ENCODE measurements at regions not wholly inside any gene's neighbourhood (a gene's known extent, or its start where the extent isn't known, plus 50 kb on each side); places are given as distances from the start of the nearest gene placed in this dataset.
"Not testable (repeated sequence)": the region's sequence is repeated elsewhere in the genome, so short reads cannot be mapped to it uniquely, and the experiment has no call there.

GRCh38 chr5:167929841-167930240 is 361.6 kb upstream of the WWC1 start:
- H3K9me3 ChIP-seq (ENCODE audit: control insufficient read depth in 1 of 2, low read length in 2 of 2) = peaks cover 0 to under 1% of the 10 kb centered on the region in 2 donors
- H3K27ac ChIP-seq (ENCODE audit: low read length) = no peak overlapping the region
- no peaks in the 10 kb centered on the region for H3K27me3 ChIP-seq (ENCODE audit: low read depth, low read length)
- no peaks in the 10 kb centered on the region for H3K4me1 ChIP-seq (ENCODE audit: control insufficient read depth in 1 of 2, insufficient read depth in 2 of 2, low read length in 2 of 2)
- no peak overlapping the region for H3K4me3 ChIP-seq (ENCODE audit: low read depth in 1 of 2, low read length in 2 of 2)
- H3K36me3 ChIP-seq (ENCODE audit: control insufficient read depth in 1 of 2, insufficient read depth in 2 of 2, low read length in 2 of 2) = no peaks in the 10 kb centered on the region

DNA sequence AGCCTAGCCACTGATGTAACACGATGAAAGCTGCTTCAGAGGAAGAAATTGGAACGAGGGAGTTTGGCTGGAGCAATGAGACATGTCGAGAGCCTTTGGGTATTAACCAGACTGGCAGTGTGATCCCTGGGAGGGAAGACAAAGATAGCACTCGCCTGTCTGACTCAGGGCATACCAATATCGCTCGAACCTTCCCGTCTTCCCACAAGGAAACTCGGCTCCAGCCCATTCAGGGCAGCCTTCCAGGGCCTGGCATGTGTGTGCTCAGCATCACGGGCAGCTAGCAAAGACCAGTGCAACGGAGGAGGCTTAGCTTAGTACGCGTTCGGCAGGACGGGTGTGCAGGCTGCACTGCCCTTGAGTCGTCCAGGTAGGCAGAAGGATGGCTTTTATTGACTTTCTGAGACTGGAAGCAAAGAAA is 356.9 kb upstream of the WWC1 start:
- no peaks in the 10 kb centered on the region for H3K36me3 ChIP-seq (ENCODE audit: control insufficient read depth in 1 of 2, insufficient read depth in 2 of 2, low read length in 2 of 2)
- H3K9me3 ChIP-seq (ENCODE audit: control insufficient read depth in 1 of 2, low read length in 2 of 2) = no peaks in the 10 kb centered on the region
- no peaks in the 10 kb centered on the region for H3K4me1 ChIP-seq (ENCODE audit: control insufficient read depth in 1 of 2, insufficient read depth in 2 of 2, low read length in 2 of 2)
- H3K27ac ChIP-seq (ENCODE audit: low read length) = no peak overlapping the region
- no peaks in the 10 kb centered on the region for H3K27me3 ChIP-seq (ENCODE audit: low read depth, low read length)
- no peak overlapping the region for H3K4me3 ChIP-seq (ENCODE audit: low read depth in 1 of 2, low read length in 2 of 2)

- no peaks in the 10 kb centered on the region for H3K4me1 ChIP-seq (ENCODE audit: control insufficient read depth in 1 of 2, insufficient read depth in 2 of 2, low read length in 2 of 2)
- H3K27ac ChIP-seq (ENCODE audit: low read length) = no peak overlapping the region
- H3K36me3 ChIP-seq (ENCODE audit: control insufficient read depth in 1 of 2, insufficient read depth in 2 of 2, low read length in 2 of 2) = no peaks in the 10 kb centered on the region
- no peaks in the 10 kb centered on the region for H3K9me3 ChIP-seq (ENCODE audit: control insufficient read depth in 1 of 2, low read length in 2 of 2)
- no peaks in the 10 kb centered on the region for H3K27me3 ChIP-seq (ENCODE audit: low read depth, low read length)
- H3K4me3 ChIP-seq (ENCODE audit: low read depth in 1 of 2, low read length in 2 of 2) = no peak overlapping the region
These were observed 355.4 kb upstream of the WWC1 start for GRCh38 chr5:167936022-167936421.

- Histone ChIP-seq H3K4me1 (ENCODE audit: control insufficient read depth in 1 of 2, insufficient read depth in 2 of 2, low read length in 2 of 2) (no peaks in the 10 kb centered on the region), H3K4me3 (ENCODE audit: low read depth in 1 of 2, low read length in 2 of 2) (no peak overlapping the region), H3K9me3 (ENCODE audit: control insufficient read depth in 1 of 2, low read length in 2 of 2) (no peaks in the 10 kb centered on the region), H3K36me3 (ENCODE audit: control insufficient read depth in 1 of 2, insufficient read depth in 2 of 2, low read length in 2 of 2) (no peaks in the 10 kb centered on the region), H3K27me3 (ENCODE audit: low read depth, low read length) (no peaks in the 10 kb centered on the region), H3K27ac (ENCODE audit: low read length) (no peak overlapping the region)
These were observed 354.4 kb upstream of the WWC1 start for GRCh38 chr5:167936944-167937634.

DNA sequence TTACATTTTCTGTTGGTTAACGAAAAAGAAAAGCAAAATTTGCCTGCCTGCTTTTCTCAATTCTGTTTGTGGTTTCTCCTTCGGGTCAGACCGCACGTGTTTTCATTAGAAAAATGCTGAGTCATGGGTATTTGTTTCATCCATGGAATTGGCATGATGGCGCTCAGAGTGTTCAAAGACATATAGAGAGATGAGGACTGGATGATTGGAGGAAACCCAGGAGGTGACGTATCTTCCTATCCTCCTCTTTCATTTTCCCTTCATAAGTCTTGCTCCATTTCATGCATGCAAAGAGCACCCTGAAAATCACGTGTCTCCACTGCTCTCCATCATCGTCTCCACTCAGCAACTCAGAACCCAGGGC is 353.8 kb upstream of the WWC1 start:
- Histone ChIP-seq H3K4me3 (ENCODE audit: low read depth in 1 of 2, low read length in 2 of 2) (no peak overlapping the region), H3K27me3 (ENCODE audit: low read depth, low read length) (no peaks in the 10 kb centered on the region), H3K36me3 (ENCODE audit: control insufficient read depth in 1 of 2, insufficient read depth in 2 of 2, low read length in 2 of 2) (no peaks in the 10 kb centered on the region), H3K4me1 (ENCODE audit: control insufficient read depth in 1 of 2, insufficient read depth in 2 of 2, low read length in 2 of 2) (no peaks in the 10 kb centered on the region), H3K27ac (ENCODE audit: low read length) (no peak overlapping the region), H3K9me3 (ENCODE audit: control insufficient read depth in 1 of 2, low read length in 2 of 2) (no peaks in the 10 kb centered on the region)

DNA sequence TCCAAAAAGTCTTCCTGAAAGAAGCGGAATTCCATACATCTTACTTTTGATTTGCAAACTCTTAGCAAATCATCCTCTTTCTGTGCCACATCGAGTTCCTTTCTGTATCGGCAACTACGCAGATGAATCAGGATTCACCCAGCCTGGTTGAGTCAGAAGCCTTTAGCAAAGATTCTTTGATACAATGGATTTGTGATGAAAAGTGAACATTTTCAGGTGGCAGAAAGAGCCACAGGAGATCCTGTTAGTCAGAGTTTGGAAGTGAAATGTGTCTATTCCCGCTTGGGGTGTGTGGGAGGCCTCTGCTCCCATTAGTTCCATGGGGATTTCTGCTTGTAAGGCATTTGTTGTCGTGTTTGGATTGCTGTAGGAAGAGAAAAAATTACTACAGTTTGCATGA is 351.8 kb upstream of the WWC1 start:
- no peaks in the 10 kb centered on the region for H3K36me3 ChIP-seq (ENCODE audit: control insufficient read depth in 1 of 2, insufficient read depth in 2 of 2, low read length in 2 of 2)
- H3K9me3 ChIP-seq (ENCODE audit: control insufficient read depth in 1 of 2, low read length in 2 of 2) = no peaks in the 10 kb centered on the region
- H3K4me3 ChIP-seq (ENCODE audit: low read depth in 1 of 2, low read length in 2 of 2) = no peak overlapping the region
- no peak overlapping the region for H3K27ac ChIP-seq (ENCODE audit: low read length)
- no peaks in the 10 kb centered on the region for H3K4me1 ChIP-seq (ENCODE audit: control insufficient read depth in 1 of 2, insufficient read depth in 2 of 2, low read length in 2 of 2)
- no peaks in the 10 kb centered on the region for H3K27me3 ChIP-seq (ENCODE audit: low read depth, low read length)

GRCh38 chr5:167940911-167941310 is 350.5 kb upstream of the WWC1 start:
- H3K4me1 ChIP-seq (ENCODE audit: control insufficient read depth in 1 of 2, insufficient read depth in 2 of 2, low read length in 2 of 2) = no peaks in the 10 kb centered on the region
- H3K27me3 ChIP-seq (ENCODE audit: low read depth, low read length) = no peaks in the 10 kb centered on the region
- no peak overlapping the region for H3K4me3 ChIP-seq (ENCODE audit: low read depth in 1 of 2, low read length in 2 of 2)
- H3K36me3 ChIP-seq (ENCODE audit: control insufficient read depth in 1 of 2, insufficient read depth in 2 of 2, low read length in 2 of 2) = no peaks in the 10 kb centered on the region
- no peaks in the 10 kb centered on the region for H3K9me3 ChIP-seq (ENCODE audit: control insufficient read depth in 1 of 2, low read length in 2 of 2)
- no peak overlapping the region for H3K27ac ChIP-seq (ENCODE audit: low read length)

GRCh38 chr5:167941556-167941955 is 349.9 kb upstream of the WWC1 start:
- not testable (repeated sequence) for H3K36me3 ChIP-seq (ENCODE audit: control insufficient read depth in 1 of 2, insufficient read depth in 2 of 2, low read length in 2 of 2); H3K4me1 ChIP-seq (ENCODE audit: control insufficient read depth in 1 of 2, insufficient read depth in 2 of 2, low read length in 2 of 2); H3K27me3 ChIP-seq (ENCODE audit: low read depth, low read length); H3K27ac ChIP-seq (ENCODE audit: low read length); H3K4me3 ChIP-seq (ENCODE audit: low read depth in 1 of 2, low read length in 2 of 2); H3K9me3 ChIP-seq (ENCODE audit: control insufficient read depth in 1 of 2, low read length in 2 of 2)

GRCh38 chr5:167943343-167943742 is 348.1 kb upstream of the WWC1 start:
- no peaks in the 10 kb centered on the region for H3K36me3 ChIP-seq (ENCODE audit: control insufficient read depth in 1 of 2, insufficient read depth in 2 of 2, low read length in 2 of 2)
- H3K4me3 ChIP-seq (ENCODE audit: low read depth in 1 of 2, low read length in 2 of 2) = no peak overlapping the region
- H3K27me3 ChIP-seq (ENCODE audit: low read depth, low read length) = no peaks in the 10 kb centered on the region
- no peaks in the 10 kb centered on the region for H3K9me3 ChIP-seq (ENCODE audit: control insufficient read depth in 1 of 2, low read length in 2 of 2)
- H3K4me1 ChIP-seq (ENCODE audit: control insufficient read depth in 1 of 2, insufficient read depth in 2 of 2, low read length in 2 of 2) = no peaks in the 10 kb centered on the region
- no peak overlapping the region for H3K27ac ChIP-seq (ENCODE audit: low read length)

DNA sequence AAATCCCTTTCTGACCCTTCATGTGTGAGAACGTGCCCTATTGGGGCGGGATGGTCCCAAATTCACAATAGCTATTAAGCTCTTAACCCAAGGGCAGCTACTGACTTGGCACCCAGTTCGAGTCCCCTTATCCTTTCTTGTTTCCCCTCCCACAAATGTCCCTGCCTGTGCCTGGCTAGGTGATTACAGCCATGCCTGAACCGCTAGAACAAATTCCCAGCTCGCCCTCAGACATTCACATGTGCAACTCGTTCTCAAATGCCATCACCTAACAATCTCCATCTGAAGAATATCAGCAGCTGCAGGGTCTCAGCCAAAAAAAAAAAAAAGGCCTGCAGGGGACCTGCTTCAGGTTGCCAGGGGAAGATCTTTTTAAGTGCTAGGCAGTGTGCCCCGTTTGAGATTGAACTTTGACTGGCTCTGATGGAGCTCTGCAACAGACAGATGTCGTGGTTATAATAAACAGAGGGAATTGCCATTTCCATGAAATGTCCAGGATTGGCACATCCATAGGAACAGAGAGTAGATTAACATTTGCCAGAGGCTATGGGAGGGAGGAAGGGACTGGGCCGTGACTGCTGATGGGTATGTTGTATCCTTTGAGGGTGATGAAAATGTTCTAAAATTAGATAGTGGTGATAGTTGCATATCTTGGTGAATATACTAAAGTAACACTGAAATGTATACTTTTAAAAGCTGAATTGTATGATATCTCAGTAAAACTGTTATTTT is 347.2 kb upstream of the WWC1 start:
- H3K4me3 ChIP-seq (ENCODE audit: low read depth in 1 of 2, low read length in 2 of 2) = no peak overlapping the region
- H3K27ac ChIP-seq (ENCODE audit: low read length) = no peak overlapping the region
- H3K36me3 ChIP-seq (ENCODE audit: control insufficient read depth in 1 of 2, insufficient read depth in 2 of 2, low read length in 2 of 2) = no peaks in the 10 kb centered on the region
- no peaks in the 10 kb centered on the region for H3K9me3 ChIP-seq (ENCODE audit: control insufficient read depth in 1 of 2, low read length in 2 of 2)
- H3K4me1 ChIP-seq (ENCODE audit: control insufficient read depth in 1 of 2, insufficient read depth in 2 of 2, low read length in 2 of 2) = no peaks in the 10 kb centered on the region
- no peaks in the 10 kb centered on the region for H3K27me3 ChIP-seq (ENCODE audit: low read depth, low read length)

GRCh38 chr5:167945542-167946384 is 345.7 kb upstream of the WWC1 start:
- peak overlapping the region; percentile 58 for H3K27ac ChIP-seq (ENCODE audit: low read length)
- no peak overlapping the region for H3K4me3 ChIP-seq (ENCODE audit: low read depth in 1 of 2, low read length in 2 of 2)

More at GRCh38 chr5:167945542-167946384, 345.7 kb upstream of the WWC1 start:
- Histone ChIP-seq H3K9me3 (ENCODE audit: control insufficient read depth in 1 of 2, low read length in 2 of 2) (no peaks in the 10 kb centered on the region), H3K27me3 (ENCODE audit: low read depth, low read length) (no peaks in the 10 kb centered on the region), H3K36me3 (ENCODE audit: control insufficient read depth in 1 of 2, insufficient read depth in 2 of 2, low read length in 2 of 2) (no peaks in the 10 kb centered on the region), H3K4me1 (ENCODE audit: control insufficient read depth in 1 of 2, insufficient read depth in 2 of 2, low read length in 2 of 2) (no peaks in the 10 kb centered on the region)

Measured in muscle layer of duodenum (tissue), 2 donors.